ENCODE measurements at regions not wholly inside any gene's neighbourhood (a gene's known extent, or its start where the extent isn't known, plus 50 kb on each side); places are given as distances from the start of the nearest gene placed in this dataset.

DNA sequence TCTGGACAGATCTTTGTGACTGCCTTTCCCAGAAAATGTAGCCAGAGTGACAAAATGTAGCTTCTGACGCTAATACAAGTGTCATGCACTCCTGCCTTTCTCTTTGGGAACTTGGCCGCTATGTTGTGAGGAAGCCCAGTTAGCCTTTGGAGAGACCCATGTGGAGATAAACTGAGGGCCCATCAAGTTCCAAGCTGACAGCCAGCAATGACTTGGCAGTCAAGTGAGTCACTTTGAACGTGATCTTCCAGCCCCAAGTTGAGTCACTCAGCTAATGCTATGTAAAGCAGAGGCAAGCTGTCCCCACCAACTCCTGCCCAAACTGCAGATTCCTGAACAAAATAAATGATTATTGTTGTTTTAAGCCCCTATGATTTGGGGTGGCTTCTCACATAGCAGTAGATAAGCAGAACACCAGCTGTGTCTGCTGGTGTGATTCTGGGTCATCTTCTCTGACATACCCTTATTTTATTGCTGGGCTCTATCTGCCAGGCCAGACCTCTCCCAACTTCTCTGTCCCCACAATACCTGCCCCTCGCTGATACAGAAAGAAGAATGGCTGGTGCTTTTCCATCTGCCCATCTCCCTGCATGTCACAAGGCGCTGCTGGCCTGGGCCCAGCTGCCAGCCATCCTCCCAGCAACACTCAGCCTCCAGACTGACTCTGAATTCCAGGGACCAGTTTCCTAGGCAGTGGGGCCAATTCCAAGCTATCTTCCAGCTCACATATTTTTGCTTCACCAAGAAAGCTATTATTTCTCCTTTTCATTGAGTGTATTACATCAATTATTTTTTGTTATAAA, 274.8 kb downstream of the LRFN2 start:
- DNase-seq: no peak

GRCh38 chr6:40308533-40309306, 278.4 kb downstream of the LRFN2 start:
- DNase-seq: peak; percentile 49

DNA sequence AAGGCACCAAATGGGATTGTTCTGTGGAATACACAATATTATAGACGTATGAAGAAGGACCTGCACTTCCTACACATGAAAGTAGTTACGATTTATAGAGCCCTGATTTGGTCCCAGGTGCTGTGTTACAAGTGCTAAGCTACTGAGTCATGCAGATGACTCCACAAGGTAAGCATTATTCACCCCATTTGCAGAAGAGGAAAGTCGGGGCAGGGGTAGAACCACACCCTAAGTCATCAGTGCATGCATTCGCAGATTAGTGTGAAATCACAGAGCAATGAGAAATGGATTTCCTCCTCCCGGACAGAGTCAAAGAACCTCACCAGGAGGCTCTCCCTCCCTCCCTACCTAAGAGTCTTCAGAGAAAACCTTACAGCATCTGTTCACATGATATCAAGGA, 279.5 kb downstream of the LRFN2 start:
- no peak for DNase-seq

GRCh38 chr6:40302856-40303454, 284.2 kb downstream of the LRFN2 start:
- DNase-seq: no peak

- no peak for DNase-seq
Observed at GRCh38 chr6:40299681-40300080, 287.5 kb downstream of the LRFN2 start.

GRCh38 chr6:40298207-40298606, 289.0 kb downstream of the LRFN2 start:
- no peak for DNase-seq

GRCh38 chr6:40295251-40295950, 291.8 kb downstream of the LRFN2 start:
- no peak for DNase-seq

DNA sequence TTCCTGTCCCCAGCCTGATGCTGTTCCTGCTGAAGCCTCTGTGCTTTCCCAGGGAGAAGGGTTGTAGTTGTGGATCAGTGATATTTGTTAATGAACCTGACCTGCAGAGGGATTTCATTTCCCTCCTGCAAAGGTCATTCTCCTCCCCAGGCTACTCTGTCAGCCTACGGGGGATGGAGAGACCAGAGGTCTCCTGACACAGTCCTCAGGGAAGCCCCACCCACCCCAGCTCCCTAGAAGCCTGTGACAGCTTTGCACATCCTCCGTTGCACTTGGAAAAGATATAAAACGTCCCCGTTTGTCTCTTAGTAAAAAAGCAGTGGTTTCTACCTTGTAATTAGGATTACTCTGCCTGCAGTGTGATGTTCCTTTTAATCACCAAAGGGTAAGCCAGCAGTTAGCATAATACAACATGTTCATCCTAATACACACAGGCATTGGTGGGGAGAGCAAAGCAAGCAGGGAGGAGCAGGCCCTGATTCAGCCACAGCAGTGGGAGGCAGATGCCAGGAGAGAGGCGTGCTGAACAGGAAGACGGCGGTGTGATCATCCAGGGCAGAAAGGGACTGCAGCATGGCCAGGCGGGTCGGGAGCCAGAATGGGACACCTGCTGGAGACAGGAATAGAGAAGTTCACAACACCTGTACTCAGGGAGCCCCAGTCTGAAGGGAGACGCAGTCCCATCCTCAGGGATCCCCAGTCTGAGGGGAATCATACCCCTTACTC, 293.5 kb downstream of the LRFN2 start:
- DNase-seq: no peak

GRCh38 chr6:40293060-40293459, 294.1 kb downstream of the LRFN2 start:
- no peak for DNase-seq

DNA sequence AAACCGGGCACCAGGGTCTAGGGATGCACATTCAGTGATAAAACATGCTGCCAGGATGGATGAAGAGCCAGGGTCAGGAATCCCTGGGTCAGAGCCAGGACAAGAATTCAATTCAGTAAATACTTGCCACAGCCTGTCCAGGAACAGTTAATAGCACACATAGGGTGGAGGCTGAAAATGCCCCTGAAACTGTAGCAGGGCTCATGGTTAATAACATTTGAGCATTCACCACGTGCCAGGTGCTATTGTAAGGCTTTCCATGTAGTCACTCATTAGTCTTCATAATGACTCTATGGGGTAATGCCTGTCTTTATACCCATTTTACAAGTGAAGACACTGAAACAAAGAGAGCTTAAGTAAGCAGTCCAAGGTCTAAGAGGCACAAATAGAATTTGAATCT, 296.3 kb downstream of the LRFN2 start:
- DNase-seq: peak; percentile 15

GRCh38 chr6:40288919-40289318, 298.2 kb downstream of the LRFN2 start:
- DNase-seq: no peak

- DNase-seq: no peak
Observed at GRCh38 chr6:40287296-40287850, 299.8 kb downstream of the LRFN2 start.

DNA sequence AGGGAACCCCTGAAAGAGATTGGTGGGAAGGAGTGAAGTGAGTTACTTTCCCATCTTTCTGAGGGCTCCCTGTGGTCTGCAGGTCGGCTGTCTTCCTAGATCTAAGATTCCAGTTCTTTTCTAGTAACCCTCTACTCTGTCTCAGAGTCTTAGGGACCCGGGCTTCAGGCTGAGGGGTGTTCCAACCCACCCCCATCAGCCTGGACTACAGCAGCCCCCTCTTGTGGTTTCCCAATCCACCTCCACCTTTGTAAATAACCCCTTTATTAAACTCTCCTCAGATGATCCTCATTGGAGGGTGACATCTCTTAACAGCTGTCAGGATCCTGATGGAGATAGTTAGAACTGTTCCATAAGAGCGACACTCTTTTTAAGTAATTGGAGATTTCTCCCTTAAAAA, 300.4 kb downstream of the LRFN2 start:
- no peak for DNase-seq

- DNase-seq: no peak
Observed at GRCh38 chr6:40285996-40286395, 301.2 kb downstream of the LRFN2 start.

GRCh38 chr6:40285535-40285934, 301.6 kb downstream of the LRFN2 start:
- no peak for DNase-seq

- no peak for DNase-seq
Observed at GRCh38 chr6:40282986-40283385, 304.2 kb downstream of the LRFN2 start.

GRCh38 chr6:40281402-40281801, 305.8 kb downstream of the LRFN2 start:
- no peak for DNase-seq

- no peak for DNase-seq
Observed at GRCh38 chr6:40280231-40280630, 306.9 kb downstream of the LRFN2 start.

DNA sequence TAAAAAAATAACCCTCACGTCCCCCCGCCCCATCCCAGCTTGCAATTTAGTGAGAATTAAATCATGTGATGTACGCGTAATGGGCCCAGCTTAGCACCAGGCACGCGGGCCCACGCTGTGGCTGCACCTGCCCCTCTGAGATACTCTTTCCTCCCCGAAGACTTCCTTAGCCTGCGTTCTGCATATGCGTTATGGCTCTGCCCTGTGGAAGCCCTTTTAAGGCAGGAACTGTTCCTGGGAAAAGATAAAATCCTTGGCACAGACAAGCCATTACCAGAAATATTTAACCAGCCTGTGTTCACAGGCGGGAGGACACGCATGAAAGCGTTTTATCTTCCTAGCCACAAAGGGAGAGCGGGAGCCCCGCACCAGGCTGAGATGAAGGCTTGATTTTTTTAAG, 311.0 kb downstream of the LRFN2 start:
- peak; percentile 8 for DNase-seq

DNA sequence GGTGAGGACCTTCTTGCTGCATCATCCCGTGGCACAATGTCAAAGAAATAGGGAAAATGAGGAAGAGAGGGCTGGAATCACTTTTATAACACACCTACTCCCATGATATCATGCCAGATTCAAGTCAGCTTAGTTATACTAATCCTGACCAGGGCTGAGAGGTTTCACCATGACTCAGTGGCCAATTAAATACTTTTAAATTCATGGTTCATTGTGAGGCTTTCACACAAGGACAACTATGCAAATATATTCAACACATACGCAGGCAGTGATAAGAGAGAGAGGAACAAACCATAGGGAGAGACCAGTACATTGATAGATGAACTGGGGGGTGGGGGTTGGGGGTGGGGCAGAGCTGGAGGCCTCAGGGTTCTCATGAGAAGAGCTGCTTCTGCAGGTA, 313.1 kb downstream of the LRFN2 start:
- no peak for DNase-seq

DNA sequence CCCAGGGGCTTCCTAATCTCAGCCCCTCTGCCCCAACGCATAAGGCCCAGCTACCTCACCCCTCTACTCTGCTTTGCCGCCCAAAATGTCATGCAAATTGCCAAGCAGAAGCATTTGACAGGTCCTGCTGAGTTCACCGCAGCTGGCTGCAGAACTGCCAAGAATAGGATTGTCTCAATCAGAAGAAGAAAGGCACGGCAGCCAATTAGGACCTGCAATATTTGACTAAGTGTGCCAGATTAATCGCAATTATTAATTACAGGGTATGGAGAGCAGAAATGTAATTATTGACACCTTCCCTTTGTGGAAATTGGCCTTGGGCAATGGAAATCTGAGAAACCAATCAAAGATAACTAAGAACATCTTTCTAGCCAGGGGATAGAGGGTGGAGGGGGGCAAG, 318.6 kb downstream of the LRFN2 start:
- DNase-seq: no peak

GRCh38 chr6:40268166-40268565, 319.0 kb downstream of the LRFN2 start:
- no peak for DNase-seq

Data from NCI-H1092 treated with DMSO at 0.1 percent for 48 hours (cell line).